ENCODE measurements at regions not wholly inside any gene's neighbourhood (a gene's known extent, or its start where the extent isn't known, plus 50 kb on each side); places are given as distances from the start of the nearest gene placed in this dataset.
"Not testable (repeated sequence)": the region's sequence is repeated elsewhere in the genome, so short reads cannot be mapped to it uniquely, and the experiment has no call there.

DNA sequence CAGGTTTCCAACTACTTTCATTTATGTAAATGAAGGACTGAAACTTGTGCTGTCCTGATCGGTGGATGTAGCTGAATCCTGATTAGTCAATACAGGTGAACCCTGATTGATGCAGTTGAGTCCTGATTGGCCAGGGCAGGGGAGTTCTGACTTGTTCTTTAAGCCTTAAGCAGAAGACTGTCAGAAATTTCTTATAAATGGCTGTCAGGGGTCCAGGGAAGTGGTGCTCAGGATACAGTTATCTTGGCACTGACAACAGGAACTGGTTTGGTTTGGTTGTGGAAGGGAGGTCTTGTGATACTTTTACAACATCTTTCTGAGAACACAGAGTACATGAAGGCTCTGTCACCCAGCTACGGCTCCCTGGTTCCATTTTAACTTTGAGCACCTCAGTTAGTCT is 132.1 kb downstream of the KCNJ12 start:
- H3K27me3 ChIP-seq (ENCODE audit: low read depth) = peaks cover 27% of the 10 kb centered on the region
- intact Hi-C loops (cut with micrococcal nuclease) = no loop called here
- no peak overlapping the region for H3K4me3 ChIP-seq
- no peaks in the 10 kb centered on the region for H3K9me3 ChIP-seq (replicated peaks)
- TF ChIP-seq, protein P1, sequence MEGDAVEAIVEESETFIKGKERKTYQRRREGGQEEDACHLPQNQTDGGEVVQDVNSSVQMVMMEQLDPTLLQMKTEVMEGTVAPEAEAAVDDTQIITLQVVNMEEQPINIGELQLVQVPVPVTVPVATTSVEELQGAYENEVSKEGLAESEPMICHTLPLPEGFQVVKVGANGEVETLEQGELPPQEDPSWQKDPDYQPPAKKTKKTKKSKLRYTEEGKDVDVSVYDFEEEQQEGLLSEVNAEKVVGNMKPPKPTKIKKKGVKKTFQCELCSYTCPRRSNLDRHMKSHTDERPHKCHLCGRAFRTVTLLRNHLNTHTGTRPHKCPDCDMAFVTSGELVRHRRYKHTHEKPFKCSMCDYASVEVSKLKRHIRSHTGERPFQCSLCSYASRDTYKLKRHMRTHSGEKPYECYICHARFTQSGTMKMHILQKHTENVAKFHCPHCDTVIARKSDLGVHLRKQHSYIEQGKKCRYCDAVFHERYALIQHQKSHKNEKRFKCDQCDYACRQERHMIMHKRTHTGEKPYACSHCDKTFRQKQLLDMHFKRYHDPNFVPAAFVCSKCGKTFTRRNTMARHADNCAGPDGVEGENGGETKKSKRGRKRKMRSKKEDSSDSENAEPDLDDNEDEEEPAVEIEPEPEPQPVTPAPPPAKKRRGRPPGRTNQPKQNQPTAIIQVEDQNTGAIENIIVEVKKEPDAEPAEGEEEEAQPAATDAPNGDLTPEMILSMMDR (IDR thresholded peaks at IDR 0.05; ENCODE audit: borderline replicate concordance) = no peak
- peaks cover 16% of the 10 kb centered on the region for H3K4me1 ChIP-seq
- DNase-seq = no peak
- H3K27ac ChIP-seq (replicated peaks) = no peak overlapping the region
- H3K36me3 ChIP-seq = no peaks in the 10 kb centered on the region

DNA sequence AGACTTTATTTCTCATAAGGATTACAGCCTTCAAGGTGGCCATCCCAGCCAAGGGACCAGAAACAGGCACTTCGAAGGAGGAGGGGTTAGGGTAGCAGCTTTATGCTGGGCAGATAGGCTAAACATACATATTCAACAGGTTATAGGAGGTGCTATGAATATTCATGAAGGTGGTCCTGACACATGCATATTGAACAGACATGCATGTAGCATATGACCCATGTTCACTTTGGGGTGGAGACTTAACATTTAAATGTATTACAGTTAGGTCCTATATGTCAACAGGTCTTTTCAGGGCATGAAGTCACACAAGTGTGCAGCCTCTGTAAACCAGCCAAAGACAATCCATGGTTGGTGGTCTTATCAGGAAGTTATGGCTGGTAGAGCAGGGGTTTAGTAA is 133.2 kb downstream of the KCNJ12 start:
- H3K36me3 ChIP-seq; DNase-seq; H3K4me3 ChIP-seq; H3K27ac ChIP-seq (replicated peaks); intact Hi-C loops (cut with micrococcal nuclease); H3K9me3 ChIP-seq (replicated peaks): not testable (repeated sequence)
- H3K27me3 ChIP-seq (ENCODE audit: low read depth) = peaks cover 27% of the 10 kb centered on the region
- H3K4me1 ChIP-seq = peaks cover 16% of the 10 kb centered on the region

- Histone ChIP-seq H3K4me3 (peak overlapping the region; percentile 77), H3K36me3 (no peaks in the 10 kb centered on the region), H3K9me3 (replicated peaks) (no peaks in the 10 kb centered on the region), H3K27me3 (ENCODE audit: low read depth) (peaks cover 18% of the 10 kb centered on the region), H3K4me1 (peaks cover 16% of the 10 kb centered on the region), H3K27ac (replicated peaks) (peak overlapping the region; percentile 79)
- DNase-seq = no peak
- TF ChIP-seq, protein P1 (IDR thresholded peaks at IDR 0.05; ENCODE audit: borderline replicate concordance) = no peak
- intact Hi-C loops (cut with micrococcal nuclease) = loop anchor here (5.0 kb wide), 2 partner anchors 54 to 389 kb away; no protein-coding TSS in a partner anchor
Measured at GRCh38 chr17:21510686-21511362, 134.7 kb downstream of the KCNJ12 start.

GRCh38 chr17:21511363-21512195 is 135.4 kb downstream of the KCNJ12 start:
- Histone ChIP-seq H3K27me3 (ENCODE audit: low read depth) (peaks cover 10% of the 10 kb centered on the region), H3K4me1 (peaks cover 16% of the 10 kb centered on the region), H3K36me3 (no peaks in the 10 kb centered on the region), H3K4me3 (peak overlapping the region; percentile 77), H3K27ac (replicated peaks) (peak overlapping the region; percentile 79), H3K9me3 (replicated peaks) (no peaks in the 10 kb centered on the region)
- intact Hi-C loops (cut with micrococcal nuclease) = loop anchor here (5.0 kb wide), 2 partner anchors 54 to 389 kb away; no protein-coding TSS in a partner anchor
- peak; percentile 86 for DNase-seq
- TF ChIP-seq, protein P1 (IDR thresholded peaks at IDR 0.05; ENCODE audit: borderline replicate concordance) = peak; percentile 89

- Histone ChIP-seq H3K36me3 (no peaks in the 10 kb centered on the region), H3K9me3 (replicated peaks) (no peaks in the 10 kb centered on the region), H3K4me1 (peaks cover 16% of the 10 kb centered on the region), H3K27me3 (ENCODE audit: low read depth) (peaks cover 1% of the 10 kb centered on the region), H3K4me3 (peak overlapping the region; percentile 33), H3K27ac (replicated peaks) (no peak overlapping the region)
- DNase-seq = no peak
- TF ChIP-seq, protein P1 (IDR thresholded peaks at IDR 0.05; ENCODE audit: borderline replicate concordance) = no peak
- intact Hi-C loops (cut with micrococcal nuclease) = loop anchor here (5.0 kb wide), 2 partner anchors 55 to 390 kb away; no protein-coding TSS in a partner anchor
Measured at GRCh38 chr17:21512307-21513011, 136.3 kb downstream of the KCNJ12 start.
